ENCODE measurements at regions not wholly inside any gene's neighbourhood (a gene's known extent, or its start where the extent isn't known, plus 50 kb on each side); places are given as distances from the start of the nearest gene placed in this dataset.

- no peak for TF ChIP-seq CTCF (IDR thresholded peaks at IDR 0.05 in 8 of 11, conservative IDR thresholded peaks at IDR 0.05 in 3 of 11)
- no peak for TF ChIP-seq POLR2AphosphoS5 (IDR thresholded peaks at IDR 0.05)
Observed at GRCh38 chr7:41378156-41378555, 324.7 kb downstream of the INHBA start.
